A673 (cell line): ENCODE measurements at regions not wholly inside any gene's neighbourhood (a gene's known extent, or its start where the extent isn't known, plus 50 kb on each side); places are given as distances from the start of the nearest gene placed in this dataset.

Source experiments
- BruUV-seq: library from RNA; stranded (reverse); fragments of 400-500 nt; replicated peaks from 2 replicates; lab custom pipeline; 2021; lab: Mats Ljungman, UMichigan
- CTCF ChIA-PET: fragments of 300-600 bp; sonication (Branson Sonifier 250); formaldehyde crosslinking; loops from one replicate; lab custom pipeline; 2022; ENCODE audit warnings: antibody characterized with exemption; lab: Charles Lee
- POLR2A ChIA-PET: fragments of 300-600 bp; sonication (Branson Sonifier 250); formaldehyde crosslinking; loops from one replicate; lab custom pipeline; 2022; ENCODE audit warnings: antibody characterized with exemption; ENCODE audit not compliant: low non-redundant PET; lab: Charles Lee
- DNase-seq: peaks from one replicate; pipeline ENCODE4 v3.0.0-alpha.2; 2015; ENCODE audit warnings: low spot score
- H3K27ac ChIP-seq: fragments of 200-600 bp; sonication (generic); 2 replicates; pipeline ENCODE4 v1.5.1; 2016; ENCODE audit warnings: mixed run types, low read depth, mild to moderate bottlenecking, mixed read lengths, antibody characterized with exemption, low read length; ENCODE audit not compliant: poor library complexity, severe bottlenecking
- H3K27me3 ChIP-seq: fragments of 200-600 bp; sonication (generic); replicated peaks from 2 replicates; pipeline ENCODE4 v1.6.1; 2017; ENCODE audit warnings: mixed run types, low read depth, mild to moderate bottlenecking, mixed read lengths, antibody characterized with exemption, low read length; ENCODE audit not compliant: insufficient read depth, poor library complexity
- H3K36me3 ChIP-seq: fragments of 200-600 bp; sonication (generic); 2 replicates; pipeline ENCODE4 v1.6.1; 2016; ENCODE audit warnings: mixed run types, mild to moderate bottlenecking, mixed read lengths, antibody characterized with exemption, low read length; ENCODE audit not compliant: insufficient read depth, poor library complexity, severe bottlenecking
- H3K4me1 ChIP-seq: fragments of 200-600 bp; sonication (generic); 2 replicates; pipeline ENCODE4 v1.6.1; 2017; ENCODE audit warnings: mixed run types, mild to moderate bottlenecking, mixed read lengths, antibody characterized with exemption, low read length; ENCODE audit not compliant: insufficient read depth, poor library complexity, severe bottlenecking
- H3K4me3 ChIP-seq: fragments of 200-600 bp; sonication (generic); 2 replicates; pipeline ENCODE4 v1.5.1; 2016; ENCODE audit warnings: low read depth, mixed run types, mild to moderate bottlenecking, mixed read lengths, low read length; ENCODE audit not compliant: poor library complexity, severe bottlenecking
- H3K9me3 ChIP-seq: fragments of 200-600 bp; sonication (generic); 2 replicates; pipeline ENCODE4 v1.6.1; 2016; ENCODE audit warnings: mixed run types, low read depth, mild to moderate bottlenecking, mixed read lengths, antibody characterized with exemption, low read length; ENCODE audit not compliant: poor library complexity, severe bottlenecking
- EZH2 ChIP-seq: fragments of 200-600 bp; sonication (generic); IDR thresholded peaks from 2 replicates; pipeline ENCODE4 v1.6.1; 2017; ENCODE audit warnings: borderline replicate concordance, low read depth, mild to moderate bottlenecking, mixed read lengths, antibody characterized with exemption, low read length; ENCODE audit not compliant: poor library complexity, severe bottlenecking
- intact Hi-C: fragments of 100-400 bp; cut with micrococcal nuclease; formaldehyde crosslinking; loops from one replicate; pipeline ENCODE4 v1.10.0; 2022; ENCODE audit not compliant: unreplicated experiment
- TF ChIP-seq, protein P1 (sequence below): fragments of 300-800, 200-600 bp; sonication (generic); conservative IDR thresholded peaks from 2 replicates; pipeline ENCODE4 v1.5.1; 2017; ENCODE audit warnings: low read depth, mild to moderate bottlenecking, antibody characterized with exemption, low read length, moderate library complexity, mixed read lengths

DNA sequence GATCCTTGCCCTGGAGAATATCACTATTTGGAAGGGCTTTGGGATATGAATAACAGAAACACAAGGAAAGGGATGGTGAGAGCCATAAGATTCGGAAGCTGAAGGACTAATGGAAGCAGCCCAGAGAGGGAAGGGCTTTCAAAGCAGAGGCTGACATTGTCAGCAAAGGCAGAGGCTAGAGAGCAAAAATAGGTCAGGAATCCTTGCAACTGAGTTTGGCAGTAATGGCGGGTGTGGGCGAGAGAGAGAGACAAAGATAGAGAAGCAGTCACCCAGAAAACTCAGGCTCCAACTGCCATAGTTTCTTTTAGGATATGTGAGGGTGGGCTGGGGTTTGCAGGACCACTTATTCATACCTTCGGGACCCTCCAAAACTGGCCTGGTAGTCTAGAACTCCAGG is 248.6 kb downstream of the OPA1 start:
- Histone ChIP-seq H3K9me3 (no peaks in the 10 kb centered on the region), H3K36me3 (no peaks in the 10 kb centered on the region), H3K27me3 (no peaks in the 10 kb centered on the region), H3K4me3 (no peak overlapping the region), H3K4me1 (peaks cover 5% of the 10 kb centered on the region), H3K27ac (no peak overlapping the region)
- CTCF ChIA-PET, result no interaction called here
- POLR2A ChIA-PET, result no interaction called here
- intact Hi-C loops, result no loop called here
- no peak for DNase-seq
- no TSS peak for BruUV-seq
- TF ChIP-seq, protein P1, sequence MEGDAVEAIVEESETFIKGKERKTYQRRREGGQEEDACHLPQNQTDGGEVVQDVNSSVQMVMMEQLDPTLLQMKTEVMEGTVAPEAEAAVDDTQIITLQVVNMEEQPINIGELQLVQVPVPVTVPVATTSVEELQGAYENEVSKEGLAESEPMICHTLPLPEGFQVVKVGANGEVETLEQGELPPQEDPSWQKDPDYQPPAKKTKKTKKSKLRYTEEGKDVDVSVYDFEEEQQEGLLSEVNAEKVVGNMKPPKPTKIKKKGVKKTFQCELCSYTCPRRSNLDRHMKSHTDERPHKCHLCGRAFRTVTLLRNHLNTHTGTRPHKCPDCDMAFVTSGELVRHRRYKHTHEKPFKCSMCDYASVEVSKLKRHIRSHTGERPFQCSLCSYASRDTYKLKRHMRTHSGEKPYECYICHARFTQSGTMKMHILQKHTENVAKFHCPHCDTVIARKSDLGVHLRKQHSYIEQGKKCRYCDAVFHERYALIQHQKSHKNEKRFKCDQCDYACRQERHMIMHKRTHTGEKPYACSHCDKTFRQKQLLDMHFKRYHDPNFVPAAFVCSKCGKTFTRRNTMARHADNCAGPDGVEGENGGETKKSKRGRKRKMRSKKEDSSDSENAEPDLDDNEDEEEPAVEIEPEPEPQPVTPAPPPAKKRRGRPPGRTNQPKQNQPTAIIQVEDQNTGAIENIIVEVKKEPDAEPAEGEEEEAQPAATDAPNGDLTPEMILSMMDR, result no peak
- no peak for TF ChIP-seq EZH2

DNA sequence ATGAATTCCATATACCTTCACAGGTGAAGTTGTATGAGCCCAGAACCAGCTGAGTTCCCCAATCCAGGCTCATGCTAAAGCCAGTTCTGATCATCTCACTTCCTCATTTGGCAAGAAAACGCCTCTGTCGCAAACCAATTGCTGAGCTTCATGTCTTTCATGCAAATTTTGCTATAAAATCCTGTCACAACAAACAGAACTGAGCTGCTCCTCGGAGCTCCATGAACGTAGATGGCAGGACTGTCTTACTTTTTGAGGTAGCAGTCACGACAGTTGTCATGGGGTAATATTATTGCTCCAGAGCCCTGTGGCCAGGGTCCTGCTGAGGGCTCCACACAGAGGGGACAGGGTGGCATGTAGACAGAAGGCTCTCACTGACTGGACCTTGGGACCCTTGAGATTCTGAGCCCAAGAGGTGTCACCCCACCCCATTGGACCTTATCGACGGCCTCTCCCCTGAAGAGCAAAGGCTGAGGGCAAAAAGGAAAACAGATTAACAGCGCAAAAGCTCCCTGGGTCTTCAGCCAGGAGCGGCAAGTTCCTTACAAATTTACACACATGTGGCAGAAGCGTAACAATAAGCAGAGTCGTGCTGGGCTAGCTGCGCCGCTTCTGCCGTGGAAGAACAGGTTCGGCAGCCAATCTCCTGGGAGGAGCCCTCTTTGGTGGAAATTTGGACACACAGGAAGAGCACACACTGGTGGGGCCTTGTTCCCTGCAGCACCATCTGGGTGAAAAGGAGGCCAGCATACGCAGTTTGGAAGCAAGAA is 249.2 kb downstream of the OPA1 start:
- no peaks in the 10 kb centered on the region for H3K27me3 ChIP-seq
- H3K4me3 ChIP-seq, result no peak overlapping the region
- DNase-seq, result no peak
- intact Hi-C loops, result no loop called here
- H3K4me1 ChIP-seq, result peaks cover 5% of the 10 kb centered on the region
- no peak for TF ChIP-seq EZH2
- H3K27ac ChIP-seq, result no peak overlapping the region
- ChIA-PET CTCF (no interaction called here), POLR2A (interaction anchor here (0.6 kb wide), 1 partner anchor 278 kb away, joined by 3 read pairs; no protein-coding TSS in a partner anchor)
- no peaks in the 10 kb centered on the region for H3K9me3 ChIP-seq
- BruUV-seq, result no TSS peak
- H3K36me3 ChIP-seq, result no peaks in the 10 kb centered on the region

DNA sequence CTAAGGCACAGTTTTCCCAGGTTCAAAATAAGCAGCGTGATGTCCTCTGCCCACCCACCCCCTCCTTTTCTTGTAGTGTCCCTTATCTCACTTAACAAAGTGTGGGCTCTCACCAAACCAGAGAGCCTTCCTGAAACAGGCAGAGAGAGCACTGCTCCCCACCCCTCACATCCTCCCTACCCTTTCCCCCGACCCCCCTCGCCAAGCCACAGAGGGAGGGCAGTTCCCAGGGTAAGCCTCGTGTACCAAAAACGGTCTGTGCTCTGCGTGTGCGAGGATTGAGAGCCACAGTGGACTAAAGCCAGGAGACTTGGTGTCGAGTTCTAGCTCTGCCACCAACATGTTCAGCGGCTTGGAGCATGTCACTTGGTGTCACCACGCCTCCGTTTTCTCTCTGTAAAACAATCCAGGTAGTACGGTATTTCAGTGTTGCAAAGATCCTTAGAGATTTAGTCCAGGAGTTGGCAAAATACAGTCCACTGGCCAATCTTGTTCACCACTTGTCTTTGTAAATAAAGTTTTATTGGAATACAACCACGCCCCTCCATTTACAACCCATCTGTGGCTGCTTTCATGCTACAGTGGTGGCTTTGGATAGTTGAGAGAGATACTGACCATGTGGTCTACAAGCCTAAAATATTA is 249.9 kb downstream of the OPA1 start:
- Histone ChIP-seq H3K36me3 (no peaks in the 10 kb centered on the region), H3K4me1 (peaks cover 5% of the 10 kb centered on the region), H3K27ac (no peak overlapping the region), H3K27me3 (no peaks in the 10 kb centered on the region), H3K9me3 (no peaks in the 10 kb centered on the region), H3K4me3 (no peak overlapping the region)
- TF ChIP-seq EZH2, result no peak
- TF ChIP-seq, protein P1, result no peak
- intact Hi-C loops, result no loop called here
- CTCF ChIA-PET, result no interaction called here
- DNase-seq, result no peak
- POLR2A ChIA-PET, result interaction anchor here (0.6 kb wide), 1 partner anchor 277 kb away, joined by 3 read pairs; no protein-coding TSS in a partner anchor
- BruUV-seq, result no TSS peak
